ENCODE measurements at regions not wholly inside any gene's neighbourhood (a gene's known extent, or its start where the extent isn't known, plus 50 kb on each side); places are given as distances from the start of the nearest gene placed in this dataset.
"Not testable (repeated sequence)": the region's sequence is repeated elsewhere in the genome, so short reads cannot be mapped to it uniquely, and the experiment has no call there.

- DNase-seq: no peak
Observed at GRCh38 chr2:58494071-58494501, 253.0 kb upstream of the FANCL start.

GRCh38 chr2:58484629-58485028, 243.5 kb upstream of the FANCL start:
- DNase-seq: no peak

- DNase-seq: no peak
Observed at GRCh38 chr2:58484221-58484620, 243.1 kb upstream of the FANCL start.

DNA sequence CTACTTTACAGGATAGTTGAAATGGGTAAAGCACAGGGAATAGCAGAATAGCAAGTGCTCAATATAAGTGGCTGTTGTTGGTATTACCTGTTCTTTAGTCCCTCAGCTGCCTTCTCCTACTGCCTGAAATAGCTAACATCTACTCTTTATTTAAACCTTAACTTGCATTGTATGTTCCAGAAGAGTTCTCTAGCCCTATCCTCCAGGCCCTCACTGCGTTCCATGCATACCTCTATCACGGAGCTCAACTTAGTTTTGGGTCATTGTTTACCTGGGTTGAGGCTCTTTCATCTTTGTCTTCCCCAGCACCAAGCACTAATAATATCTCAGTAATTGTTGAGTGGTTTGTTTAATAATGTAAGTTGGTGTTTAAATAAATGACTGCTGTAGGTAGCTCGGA, 242.2 kb upstream of the FANCL start:
- no peak for DNase-seq

DNA sequence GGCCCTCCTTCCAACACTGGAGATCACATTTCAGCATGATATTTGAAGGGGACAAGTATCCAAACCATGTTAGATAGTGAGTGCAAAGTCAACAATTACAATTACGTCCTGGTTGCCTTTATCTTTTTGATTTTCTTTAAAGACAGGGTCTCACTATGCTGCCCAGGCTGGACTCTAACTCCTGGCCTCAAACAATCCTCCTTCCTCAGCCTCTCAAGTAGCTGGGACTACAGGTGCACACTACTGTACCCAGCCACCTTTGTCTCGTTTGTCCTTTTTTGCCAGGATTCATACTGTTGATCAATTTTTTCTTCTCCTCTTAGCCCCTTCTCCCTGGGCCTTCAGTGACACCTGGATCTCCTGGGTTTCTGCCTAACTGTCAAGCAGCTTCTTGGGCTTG, 240.5 kb upstream of the FANCL start:
- no peak for DNase-seq

DNA sequence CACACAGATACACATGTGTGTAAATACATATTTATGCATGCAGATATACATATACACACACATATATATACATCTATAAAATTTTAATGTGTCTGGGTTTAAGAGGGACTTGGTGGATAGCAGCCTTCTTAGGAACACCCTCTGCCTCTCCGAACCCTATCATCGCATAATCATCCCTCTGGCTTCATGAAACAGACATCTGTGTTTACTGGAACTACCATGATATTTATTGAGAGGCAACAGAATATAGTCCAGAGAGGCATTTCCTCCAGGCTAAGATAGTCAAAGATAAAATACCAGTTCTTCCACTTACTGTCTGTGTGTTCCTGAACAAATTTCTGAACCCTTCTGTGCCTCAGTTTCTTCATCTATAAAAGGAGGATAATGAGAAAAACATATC, 239.0 kb upstream of the FANCL start:
- no peak for DNase-seq

- DNase-seq: no peak
Observed at GRCh38 chr2:58479535-58480140, 238.5 kb upstream of the FANCL start.

- no peak for DNase-seq
Observed at GRCh38 chr2:58476556-58476955, 235.4 kb upstream of the FANCL start.

- DNase-seq: no peak
Observed at GRCh38 chr2:58475756-58476155, 234.6 kb upstream of the FANCL start.

DNA sequence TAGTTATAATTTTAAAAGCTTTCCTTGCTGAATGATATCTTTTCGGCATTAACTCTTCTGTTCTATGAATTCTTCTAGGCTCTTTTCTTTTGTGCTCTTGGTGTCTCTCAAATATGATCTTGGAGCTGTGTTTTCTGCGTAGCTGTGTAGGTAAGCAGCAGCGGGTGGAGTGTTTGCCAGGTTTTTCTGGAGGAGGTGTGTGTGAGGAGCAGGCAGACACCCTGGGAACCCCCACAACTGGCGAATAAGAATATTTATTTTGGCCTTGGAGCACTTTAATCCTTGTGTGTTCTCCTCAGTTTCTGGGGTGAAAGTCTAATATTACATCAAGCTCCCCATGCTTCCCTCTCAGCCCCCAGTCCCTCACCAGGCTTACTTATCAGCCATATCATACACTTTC, 232.0 kb upstream of the FANCL start:
- no peak for DNase-seq

DNA sequence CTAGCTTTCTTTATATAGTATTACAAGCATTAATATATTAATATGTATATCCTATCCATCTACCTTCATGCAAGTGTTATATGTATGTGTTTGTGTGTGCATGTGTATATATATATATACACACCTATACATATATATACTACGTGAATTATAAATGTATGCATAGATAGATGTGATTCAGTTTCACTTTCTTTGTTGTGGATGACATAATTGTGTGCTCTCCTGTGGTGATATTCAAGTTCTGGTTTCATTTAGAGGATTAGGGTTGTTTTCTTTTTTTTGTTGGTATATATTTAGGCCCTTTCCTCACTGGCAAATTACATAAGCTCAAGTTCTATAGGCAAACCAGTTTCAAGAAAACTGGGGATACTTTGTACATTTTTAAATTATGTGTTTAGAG, 225.7 kb upstream of the FANCL start:
- no peak for DNase-seq

DNA sequence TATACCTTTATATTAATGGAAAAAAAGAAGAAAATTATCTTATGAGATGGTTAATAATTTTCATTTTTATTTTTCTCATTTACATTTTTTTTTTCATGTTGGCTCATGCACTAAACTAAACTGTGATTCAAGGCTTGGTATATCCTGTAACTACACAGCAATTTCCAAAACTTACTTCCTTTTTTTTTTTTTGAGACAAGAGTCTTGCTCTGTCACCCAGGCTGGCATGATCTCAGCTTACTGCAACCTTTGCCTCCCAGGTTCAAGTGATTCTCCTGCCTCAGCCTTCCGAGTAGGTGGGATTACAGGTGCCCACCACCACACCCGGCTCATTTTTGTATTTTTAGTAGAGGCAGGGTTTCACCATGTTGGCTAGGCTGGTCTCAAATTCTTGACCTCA, 224.9 kb upstream of the FANCL start:
- DNase-seq: not testable (repeated sequence)

DNA sequence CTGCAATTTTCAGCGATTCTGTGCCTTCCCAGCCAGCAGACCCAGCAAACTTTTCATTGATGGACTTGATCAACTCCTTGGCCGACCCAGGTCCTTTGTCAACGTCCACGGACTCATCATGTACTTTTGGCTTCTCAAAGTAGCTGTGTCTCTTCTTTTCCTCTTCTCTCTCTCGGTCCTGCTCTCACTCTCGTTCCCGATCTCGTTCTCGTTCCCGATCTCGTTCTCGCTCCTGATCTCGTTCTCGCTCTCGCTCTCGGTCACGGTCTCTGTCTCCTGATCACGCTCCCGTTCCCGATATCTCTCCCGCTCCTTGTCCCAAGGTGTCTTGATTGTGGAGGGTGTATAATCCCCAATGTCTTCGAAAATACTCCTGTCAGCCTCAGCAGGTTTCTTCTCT, 219.5 kb upstream of the FANCL start:
- no peak for DNase-seq

DNA sequence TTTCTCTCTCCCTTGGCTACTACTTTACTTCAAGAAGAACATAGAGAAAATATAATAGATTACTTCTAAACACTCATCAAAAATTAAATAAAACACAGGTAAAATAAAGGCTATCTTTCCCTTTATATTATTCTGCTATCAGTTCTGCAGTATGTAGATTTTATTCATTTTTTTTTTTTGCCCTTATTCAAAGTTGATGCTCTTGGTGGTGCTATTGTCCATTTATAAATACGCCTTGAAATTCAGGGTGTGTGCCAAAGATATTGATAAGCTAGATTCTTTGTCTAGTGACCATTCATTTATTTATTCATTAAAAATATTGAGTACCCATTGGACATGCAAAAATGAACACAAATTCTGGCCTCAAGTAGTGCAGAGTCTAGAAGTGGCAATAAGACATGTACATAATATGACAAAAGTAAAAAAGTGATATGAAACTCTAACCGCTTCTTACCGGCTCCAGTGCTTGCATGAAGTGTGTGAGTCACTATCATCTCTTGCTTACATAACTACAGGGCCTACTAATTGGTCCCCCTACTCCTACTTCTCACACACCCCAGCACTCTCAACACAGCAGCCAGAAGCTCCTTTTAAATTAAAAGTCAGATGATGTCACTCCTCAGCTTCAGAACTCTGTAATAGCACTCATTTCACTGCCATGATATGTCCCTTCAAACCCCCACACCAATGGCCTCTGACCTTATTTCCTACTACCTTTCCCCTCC, 208.3 kb upstream of the FANCL start:
- DNase-seq: no peak

DNA sequence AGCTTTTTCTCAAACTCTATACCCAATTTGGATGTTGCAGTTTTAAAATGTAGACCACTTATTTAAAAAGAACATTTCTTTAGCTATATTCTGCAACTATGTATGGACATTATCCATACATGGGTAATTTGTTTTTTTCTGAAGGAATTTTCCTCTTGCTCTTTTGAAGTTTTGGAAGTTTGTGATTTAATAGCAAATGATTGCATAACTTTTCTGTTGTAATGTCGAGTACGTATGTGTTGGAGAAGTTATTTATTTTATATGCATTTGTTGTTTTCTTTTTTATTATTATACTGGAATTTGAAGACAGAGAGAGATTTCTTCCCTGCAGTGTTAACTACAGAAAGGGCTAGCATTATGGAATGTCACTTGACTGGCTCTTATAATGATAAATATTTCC, 207.7 kb upstream of the FANCL start:
- no peak for DNase-seq

DNA sequence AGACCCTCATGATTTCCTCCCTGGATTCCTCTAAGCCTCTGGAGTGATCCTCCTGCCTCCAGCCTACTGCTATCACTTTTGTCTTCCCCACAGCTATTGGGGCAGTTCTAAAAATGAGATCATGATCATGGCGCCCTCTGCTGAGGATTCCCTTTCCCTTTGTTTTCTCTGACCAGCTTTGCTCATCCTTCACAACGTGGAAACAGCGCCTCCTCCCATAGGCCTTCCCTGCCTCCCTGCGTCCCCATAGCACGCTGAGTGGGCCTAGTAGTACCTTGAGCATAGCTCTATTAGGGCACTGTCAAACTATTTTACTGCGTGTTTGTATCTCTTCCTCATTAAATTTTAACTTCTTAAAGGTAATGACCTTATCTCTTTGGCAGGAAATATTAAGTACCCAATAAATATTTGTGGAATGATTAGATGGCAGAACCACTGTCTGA, 207.0 kb upstream of the FANCL start:
- DNase-seq: peak; percentile 69

DNA sequence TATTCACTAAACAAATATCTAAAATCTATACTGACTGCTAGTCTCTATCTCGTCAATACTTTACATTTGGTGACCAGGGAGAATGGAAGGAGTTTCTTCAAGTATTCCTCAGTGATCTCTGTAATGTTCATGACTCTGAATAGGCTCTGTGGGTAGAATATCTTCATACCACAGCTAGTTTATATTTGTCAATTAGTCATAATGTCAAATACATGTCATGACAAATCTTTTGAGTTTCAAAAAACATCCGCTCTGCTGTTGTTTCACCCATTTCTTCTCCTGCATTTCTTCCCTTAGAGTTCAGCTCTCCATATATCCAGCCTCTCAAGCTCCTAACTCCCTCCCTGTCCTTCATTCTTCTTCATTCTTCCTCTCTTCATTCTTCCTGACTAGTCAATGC, 206.5 kb upstream of the FANCL start:
- no peak for DNase-seq

GRCh38 chr2:58441643-58442042, 200.5 kb upstream of the FANCL start:
- no peak for DNase-seq

DNA sequence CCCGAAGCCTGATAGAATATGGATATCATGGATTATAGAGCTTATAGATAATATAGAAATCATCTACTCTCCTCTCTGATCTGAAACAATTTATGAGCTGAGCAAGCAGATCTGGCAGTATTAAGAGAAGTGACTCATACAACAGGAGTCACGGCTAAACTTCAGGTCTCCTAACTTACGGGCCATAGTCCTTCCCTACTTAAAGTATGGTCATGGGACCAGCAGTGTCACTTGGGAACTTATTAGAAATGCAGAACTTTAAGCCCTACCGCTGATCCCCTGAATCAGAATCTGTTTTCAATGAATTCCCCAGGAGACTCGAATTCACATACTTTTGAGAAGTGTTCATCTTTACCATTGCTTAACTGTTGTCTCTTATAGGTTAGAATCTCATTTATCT, 195.7 kb upstream of the FANCL start:
- DNase-seq: no peak

DNA sequence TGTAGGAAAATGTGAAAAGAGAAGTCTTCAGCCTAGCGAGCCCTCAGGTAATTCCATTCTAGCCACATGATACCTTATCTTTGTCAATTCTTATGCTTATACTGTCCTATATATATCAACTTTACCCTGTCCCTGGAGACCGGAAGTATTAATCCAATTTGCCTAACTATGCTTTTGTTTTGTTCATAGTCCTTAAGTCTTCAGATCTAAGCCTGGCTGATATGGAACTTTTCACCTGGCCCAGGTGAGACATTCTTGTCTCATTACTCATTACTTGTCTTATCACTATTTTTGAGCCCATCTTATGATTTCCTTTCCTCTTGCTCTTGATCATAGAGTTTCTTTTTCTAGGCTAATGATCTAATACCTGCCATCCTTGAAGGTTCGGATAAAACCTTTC, 194.1 kb upstream of the FANCL start:
- no peak for DNase-seq

DNA sequence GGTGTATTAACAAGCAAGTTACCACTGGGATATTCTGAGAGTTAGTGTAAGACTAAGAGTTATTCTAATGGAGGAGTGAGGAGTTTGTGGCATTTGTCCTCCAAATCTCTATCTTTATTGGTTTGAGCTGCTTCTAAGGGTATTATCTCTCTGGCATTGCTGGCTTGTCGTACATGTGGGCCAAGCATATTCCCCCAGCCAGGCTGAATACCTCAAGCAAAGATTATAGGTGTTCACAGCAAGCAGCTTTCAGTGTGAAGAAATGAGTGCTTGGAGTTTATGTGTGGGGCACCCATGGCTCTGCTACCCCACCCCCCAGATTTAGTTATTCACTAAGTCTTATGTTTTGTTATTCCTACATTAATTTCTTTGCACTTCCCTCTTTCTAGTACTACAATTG, 193.6 kb upstream of the FANCL start:
- no peak for DNase-seq

DNA sequence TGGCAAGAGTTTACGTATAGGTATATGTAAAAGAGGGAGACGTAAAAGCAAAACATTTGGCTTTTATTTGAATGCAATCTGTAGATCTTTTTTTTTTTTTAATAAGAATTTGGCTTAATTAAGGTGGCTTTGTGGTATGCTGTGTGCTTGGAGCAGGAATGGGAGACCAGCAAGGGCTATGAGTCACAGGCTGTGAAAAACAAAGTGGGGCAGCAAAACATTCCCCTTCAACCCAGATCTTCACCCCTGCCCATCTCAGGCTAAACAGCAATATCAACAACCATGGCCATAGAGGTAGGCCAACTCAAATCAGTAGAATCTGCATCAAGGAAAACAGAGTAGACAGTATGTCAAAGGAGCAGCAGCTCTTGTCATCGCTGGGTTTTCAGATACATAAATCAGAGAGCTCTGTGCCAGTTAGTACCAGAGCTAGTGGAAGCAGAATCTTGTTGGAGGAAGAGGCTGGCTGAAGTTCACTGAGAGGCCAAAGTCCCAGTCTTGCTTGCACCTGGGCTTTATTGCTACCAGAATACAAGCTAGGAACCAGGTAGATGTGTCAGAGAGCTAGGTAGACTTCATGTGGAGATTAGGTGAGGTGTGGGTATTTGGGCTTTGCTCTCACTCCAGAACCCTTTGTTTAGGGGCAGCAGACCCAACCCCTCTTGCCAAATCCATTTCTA, 191.5 kb upstream of the FANCL start:
- no peak for DNase-seq

DNA sequence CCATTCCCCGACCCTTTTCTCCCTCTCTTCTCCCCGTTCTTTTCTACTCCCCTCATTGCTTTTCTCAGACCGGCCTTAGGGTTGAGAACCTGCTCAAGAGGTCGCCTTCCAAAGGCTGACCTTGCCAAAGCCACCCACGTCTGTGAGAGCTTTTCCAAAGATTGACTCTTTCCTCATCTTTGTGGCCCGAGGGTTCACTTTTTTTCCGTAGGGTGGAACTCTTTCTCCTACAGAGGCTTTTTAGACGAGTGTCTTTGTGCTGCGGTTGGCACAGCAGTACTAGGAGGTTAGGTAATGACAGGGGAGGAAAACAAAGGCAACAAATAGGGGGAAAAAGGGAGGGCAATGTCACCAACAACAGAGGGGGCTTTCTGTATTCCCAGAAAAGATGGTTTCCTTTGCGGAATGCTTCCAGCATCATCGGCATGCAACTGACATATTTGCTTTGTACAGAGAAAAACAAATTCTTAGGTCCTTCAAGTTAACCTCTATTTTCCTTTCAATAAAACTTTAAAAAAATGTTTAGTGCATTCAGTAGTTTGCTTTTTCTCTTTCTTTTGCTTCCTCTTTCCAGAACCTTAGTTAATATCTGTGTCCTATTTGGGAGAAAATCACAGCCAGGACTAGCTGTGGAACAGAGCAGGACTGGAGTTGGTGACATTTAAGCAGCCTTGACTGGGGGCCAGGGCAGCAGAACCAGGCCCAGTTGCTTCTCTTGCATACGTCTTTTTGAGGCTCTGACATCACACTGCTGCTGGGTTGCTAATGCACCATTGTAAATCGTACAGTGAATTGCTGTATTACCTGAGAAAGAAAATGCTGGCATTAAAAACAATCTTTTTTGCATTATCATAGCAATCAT, 188.1 kb upstream of the FANCL start:
- no peak for DNase-seq

Measured in NCI-H510A treated with DMSO at 0.1 percent for 48 hours (cell line).